HFF-Myc (cell line): ENCODE measurements at regions not wholly inside any gene's neighbourhood (a gene's known extent, or its start where the extent isn't known, plus 50 kb on each side); places are given as distances from the start of the nearest gene placed in this dataset.

Experiments
- DNase-seq: peaks from one replicate; pipeline ENCODE4 v3.0.0-alpha.2; 2011; ENCODE audit warnings: low read depth; ENCODE audit errors: extremely low read depth
- H3K4me3 ChIP-seq: replicated peaks from 2 replicates; pipeline ENCODE4 v1.5.1; 2011; ENCODE audit warnings: low read depth, mild to moderate bottlenecking, control low read depth, low read length
- TF ChIP-seq, protein P1 (sequence below): IDR thresholded peaks from 2 replicates; pipeline ENCODE4 v1.5.1; 2012; ENCODE audit warnings: mild to moderate bottlenecking, low read depth, low read length, control low read depth; ENCODE audit errors: missing control alignments

DNA sequence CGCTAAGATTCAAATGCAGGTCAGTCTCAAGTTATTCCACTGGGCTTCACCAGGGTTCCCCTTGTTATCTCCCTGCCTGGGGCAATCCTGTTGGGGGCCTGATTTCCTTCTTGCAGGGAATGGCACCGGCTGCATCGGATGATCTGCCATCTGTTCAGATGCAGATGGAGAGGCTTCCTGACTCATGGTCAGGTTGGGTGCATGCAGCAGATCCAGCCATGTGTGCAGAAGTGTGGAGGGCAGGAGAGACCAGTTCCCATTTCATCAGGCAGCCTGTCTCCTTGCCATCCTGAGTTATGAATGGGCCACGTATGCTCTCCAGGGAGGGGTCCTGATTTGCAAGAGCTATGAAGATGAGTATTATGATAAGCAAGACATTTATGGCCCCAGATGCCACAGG lies 161.2 kb upstream of the PLET1 start:
- DNase-seq, result no peak
- no peak overlapping the region for H3K4me3 ChIP-seq
- TF ChIP-seq, protein P1, sequence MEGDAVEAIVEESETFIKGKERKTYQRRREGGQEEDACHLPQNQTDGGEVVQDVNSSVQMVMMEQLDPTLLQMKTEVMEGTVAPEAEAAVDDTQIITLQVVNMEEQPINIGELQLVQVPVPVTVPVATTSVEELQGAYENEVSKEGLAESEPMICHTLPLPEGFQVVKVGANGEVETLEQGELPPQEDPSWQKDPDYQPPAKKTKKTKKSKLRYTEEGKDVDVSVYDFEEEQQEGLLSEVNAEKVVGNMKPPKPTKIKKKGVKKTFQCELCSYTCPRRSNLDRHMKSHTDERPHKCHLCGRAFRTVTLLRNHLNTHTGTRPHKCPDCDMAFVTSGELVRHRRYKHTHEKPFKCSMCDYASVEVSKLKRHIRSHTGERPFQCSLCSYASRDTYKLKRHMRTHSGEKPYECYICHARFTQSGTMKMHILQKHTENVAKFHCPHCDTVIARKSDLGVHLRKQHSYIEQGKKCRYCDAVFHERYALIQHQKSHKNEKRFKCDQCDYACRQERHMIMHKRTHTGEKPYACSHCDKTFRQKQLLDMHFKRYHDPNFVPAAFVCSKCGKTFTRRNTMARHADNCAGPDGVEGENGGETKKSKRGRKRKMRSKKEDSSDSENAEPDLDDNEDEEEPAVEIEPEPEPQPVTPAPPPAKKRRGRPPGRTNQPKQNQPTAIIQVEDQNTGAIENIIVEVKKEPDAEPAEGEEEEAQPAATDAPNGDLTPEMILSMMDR, result no peak

DNA sequence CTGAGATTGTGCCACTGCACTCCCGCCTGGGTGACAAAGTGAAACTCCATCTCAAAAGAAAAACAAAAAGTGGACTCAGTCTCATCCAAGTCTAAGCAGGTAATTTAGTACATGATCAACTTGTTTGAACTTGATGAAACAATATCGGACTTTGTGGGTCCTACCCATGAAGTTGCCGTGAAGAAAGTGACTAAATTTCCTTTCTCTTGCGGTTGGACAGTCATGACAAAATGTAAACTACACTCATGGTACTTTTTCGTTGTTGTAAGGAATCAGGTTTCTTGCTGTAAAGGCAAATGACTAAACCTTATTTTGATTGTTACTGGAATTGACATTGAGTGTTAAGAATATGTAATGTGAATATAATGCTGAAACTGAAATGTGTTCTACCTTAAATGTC lies 164.5 kb upstream of the PLET1 start:
- no peak for DNase-seq
- TF ChIP-seq, protein P1, result no peak
- H3K4me3 ChIP-seq, result no peak overlapping the region

DNA sequence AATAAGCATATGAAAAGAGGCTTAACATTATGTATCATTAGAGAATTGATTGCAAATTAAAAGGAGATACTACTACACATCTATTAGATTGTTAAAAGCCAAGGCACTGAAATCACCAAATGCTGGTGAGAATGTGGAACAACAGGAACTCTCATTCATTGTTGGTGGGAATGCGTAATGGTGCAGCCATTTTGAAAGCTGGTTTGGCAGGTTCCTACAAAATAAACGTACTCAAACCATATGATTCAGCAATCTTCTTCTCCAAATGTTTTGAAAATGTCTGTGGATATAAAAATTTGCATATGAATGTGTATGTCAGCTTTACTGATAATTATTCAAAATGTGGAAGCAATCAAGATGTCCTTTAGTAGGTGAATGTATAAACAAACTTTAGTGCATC lies 176.4 kb upstream of the PLET1 start:
- no peak for DNase-seq
- TF ChIP-seq, protein P1, result no peak
- no peak overlapping the region for H3K4me3 ChIP-seq

DNA sequence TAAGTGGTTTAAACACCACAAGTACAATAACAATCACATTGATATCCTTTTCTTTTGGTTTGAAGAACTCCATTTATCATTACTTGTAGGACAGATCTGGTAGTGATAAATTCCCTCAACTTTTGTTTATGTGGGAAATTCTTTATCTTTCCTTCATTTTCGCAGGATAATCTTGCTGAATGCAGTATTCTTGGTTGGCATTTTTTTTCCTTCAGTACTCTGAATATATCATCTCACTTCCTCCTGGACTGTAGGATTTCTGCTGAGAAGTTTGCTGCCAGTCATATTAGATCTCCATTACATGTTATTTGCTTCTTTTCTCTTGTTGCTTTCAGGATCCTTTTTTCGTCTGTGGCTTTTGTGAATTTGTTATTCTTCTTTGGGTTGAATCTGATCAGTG lies 179.0 kb upstream of the PLET1 start:
- H3K4me3 ChIP-seq, result no peak overlapping the region
- TF ChIP-seq, protein P1, result no peak
- DNase-seq, result no peak

DNA sequence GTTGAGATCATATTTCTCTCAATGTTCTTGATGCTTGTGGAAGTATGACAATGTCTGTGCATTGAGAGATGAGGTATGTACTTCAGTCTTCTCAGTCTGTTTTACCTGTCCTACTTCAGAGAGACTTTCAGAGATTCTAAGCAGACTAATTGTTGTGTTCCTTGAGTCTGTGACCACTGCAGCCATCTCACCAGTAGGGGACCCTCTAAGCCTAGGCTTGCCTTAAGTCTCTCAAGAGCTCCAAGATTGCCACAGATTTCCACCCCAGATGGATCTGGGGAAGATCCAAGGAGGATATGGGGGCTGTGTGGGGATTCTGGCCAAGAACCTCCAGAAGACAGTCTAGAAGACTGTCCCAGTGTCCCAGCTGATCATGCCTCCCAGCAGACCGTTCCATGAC lies 179.9 kb upstream of the PLET1 start:
- TF ChIP-seq, protein P1, result peak; percentile 26
- no peak overlapping the region for H3K4me3 ChIP-seq
- no peak for DNase-seq

DNA sequence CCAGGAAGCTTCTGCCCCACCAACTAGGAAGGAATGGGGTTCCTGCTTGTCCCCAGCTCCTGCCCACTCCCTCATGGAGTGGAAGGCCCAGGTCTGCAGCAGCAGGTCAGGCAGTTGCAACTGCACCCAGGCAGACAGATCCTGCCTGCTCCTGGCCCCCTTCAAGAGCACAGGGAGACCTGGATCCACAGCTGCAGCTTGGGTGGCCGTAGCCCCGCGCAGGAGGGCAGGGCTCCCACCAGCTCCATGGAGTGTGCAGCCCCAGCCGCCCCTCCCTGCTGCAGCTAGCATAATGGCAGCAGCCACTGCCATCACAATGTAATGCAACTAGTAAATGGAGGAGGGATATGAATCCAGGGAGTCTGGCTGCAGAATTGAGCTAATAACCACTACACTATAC lies 187.5 kb upstream of the PLET1 start:
- no peak overlapping the region for H3K4me3 ChIP-seq
- TF ChIP-seq, protein P1, result no peak
- no peak for DNase-seq

DNA sequence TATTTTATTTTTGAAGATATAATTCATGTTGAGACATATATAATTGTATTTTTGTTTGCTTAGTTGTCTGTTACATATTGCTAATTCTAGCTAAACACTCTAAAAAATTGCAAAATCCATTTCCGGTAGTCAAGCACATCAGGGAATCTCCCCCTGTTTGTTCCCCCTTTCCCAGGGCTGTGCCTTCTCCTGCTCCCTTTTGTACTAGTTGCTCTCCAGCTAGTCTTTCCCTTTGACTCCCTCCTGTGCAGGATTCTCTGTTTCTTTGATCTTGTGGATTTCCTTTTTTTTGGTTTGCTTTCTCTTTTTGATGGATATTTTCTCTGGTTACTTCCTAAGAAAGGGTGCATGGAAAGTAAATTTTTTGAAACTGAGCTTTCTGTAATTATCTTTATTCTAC lies 188.1 kb upstream of the PLET1 start:
- no peak overlapping the region for H3K4me3 ChIP-seq
- TF ChIP-seq, protein P1, result no peak
- DNase-seq, result no peak
